GM19397 (cell line): ENCODE measurements at regions not wholly inside any gene's neighbourhood (a gene's known extent, or its start where the extent isn't known, plus 50 kb on each side); places are given as distances from the start of the nearest gene placed in this dataset.

Experiments used
- ATAC-seq: cut with Tn5 transposase; IDR thresholded peaks from one replicate; pipeline ENCODE4 v1.9.1; 2021; ENCODE audit warnings: mild to moderate bottlenecking, moderate library complexity; ENCODE audit not compliant: unreplicated experiment

DNA sequence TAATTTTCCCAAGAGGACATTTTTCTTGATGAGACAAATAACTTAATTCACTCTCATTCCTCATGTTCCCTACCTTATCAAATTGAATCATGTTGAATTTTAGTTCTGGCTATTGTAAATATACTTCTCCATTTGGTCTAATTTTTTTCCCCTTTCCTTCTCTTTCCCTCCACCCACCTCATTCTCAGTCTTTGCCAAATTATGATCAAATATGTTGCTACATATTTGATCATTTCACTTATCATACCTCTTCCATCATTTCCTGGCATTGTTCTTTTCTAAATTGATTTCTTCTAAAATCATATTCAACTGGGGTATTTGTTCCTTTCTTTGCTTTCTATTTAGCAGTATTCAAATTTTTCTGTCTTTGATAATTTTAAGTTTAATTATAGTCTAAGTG is 52.3 kb downstream of the HDGFL1 start:
- ATAC-seq = no peak

DNA sequence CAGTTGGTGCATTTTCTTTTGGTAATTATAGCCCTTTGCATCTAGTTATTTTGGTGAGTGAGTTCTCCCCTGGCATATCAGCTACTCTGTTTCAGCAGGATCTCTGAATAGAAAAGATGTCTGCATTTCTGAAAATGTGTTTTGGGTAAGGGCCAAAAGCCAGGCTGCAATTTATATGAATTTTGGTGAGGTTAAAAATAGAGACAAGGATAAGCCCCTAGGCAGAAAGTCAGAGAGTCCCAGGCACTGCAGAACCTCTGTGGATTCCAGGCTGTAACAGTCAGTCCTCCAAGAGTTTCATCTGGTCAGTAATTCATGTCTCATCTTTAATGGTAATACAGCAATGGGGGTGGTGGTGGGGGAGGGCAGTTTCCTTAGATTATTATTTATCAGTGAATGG is 53.0 kb downstream of the HDGFL1 start:
- ATAC-seq = no peak

DNA sequence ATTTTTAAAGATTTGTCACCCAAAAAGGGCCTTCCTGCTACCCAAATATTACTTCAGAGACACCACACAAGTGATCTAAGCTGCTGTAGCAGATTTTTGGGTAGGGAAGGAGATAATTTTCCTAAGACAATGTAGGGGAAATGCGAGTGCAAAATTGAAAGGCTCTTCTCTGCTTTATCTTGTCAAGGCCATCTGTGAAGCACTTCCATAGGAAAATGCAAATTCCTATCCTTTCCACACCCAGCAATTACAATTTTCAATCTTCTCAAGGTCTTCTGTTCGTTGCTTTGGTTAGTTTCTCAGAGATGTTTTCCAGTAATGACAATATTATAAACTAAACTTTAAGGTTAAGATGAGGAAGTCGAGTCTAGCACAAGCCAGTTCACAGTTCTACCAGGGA is 53.4 kb downstream of the HDGFL1 start:
- no peak for ATAC-seq

DNA sequence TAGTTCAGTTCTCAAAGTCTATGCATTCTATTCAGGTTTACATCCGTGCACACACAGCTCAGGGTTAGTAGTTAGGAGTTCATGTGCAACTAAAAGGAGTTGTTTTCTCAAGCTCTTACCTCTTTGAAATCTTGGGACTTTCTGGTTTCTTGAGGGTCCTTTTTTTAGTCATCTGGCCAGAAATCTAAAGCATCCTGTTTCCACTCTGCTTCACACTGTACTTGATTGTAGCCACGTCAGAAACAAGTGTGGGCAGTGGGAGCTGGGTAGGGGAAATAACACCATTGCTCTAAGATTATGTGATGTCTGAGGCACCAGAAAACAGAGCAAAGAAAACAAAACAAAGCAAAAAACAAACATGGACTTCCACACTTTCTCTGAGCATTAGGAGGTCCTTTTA is 58.3 kb downstream of the HDGFL1 start:
- no peak for ATAC-seq

DNA sequence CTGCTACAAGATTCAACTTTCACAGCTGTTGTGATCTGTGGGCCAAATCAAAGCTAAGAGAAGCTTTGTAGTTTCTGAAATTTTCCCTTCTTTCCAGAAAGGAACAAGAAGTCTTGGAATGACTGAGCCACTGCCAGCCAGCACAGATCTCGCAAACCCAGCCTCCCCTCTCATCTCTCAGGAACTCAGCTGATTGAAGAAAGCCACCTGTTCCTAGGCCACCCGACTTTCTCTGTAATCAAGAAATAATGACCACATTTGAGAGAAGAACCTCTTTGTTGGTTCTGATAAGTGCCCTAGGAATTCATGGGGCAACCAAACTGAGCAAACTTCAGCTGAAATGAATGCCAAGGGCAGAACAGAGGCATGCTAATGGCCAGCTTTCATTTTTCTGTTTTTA is 61.7 kb downstream of the HDGFL1 start:
- ATAC-seq = no peak

DNA sequence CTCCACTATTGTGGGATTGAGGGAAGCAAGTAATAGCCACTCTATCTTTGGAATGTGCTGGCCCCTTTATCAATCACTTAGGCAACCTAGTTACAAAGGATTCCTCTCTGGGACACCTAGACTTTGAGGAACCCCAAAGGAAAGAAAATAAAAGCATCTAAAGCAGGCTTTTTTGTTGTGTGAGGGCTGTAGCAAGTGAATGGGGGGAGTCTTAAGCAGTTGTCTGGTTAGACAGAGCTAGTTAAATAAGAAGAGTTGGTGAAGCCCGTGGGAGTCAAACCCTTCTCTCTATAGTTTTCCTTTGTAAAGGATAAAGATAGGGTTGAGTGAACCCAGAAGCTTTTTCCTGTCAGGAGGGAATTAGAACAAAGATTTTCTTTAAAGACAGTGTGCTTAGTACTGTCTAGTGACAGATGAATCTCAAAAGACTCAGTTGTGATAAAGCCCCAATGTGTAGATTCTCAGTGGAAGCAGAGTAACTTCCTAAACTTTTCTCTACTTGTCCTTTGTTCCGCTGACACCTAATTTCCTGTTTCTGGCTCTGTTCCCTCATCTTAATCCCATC is 63.3 kb downstream of the HDGFL1 start:
- ATAC-seq = no peak

DNA sequence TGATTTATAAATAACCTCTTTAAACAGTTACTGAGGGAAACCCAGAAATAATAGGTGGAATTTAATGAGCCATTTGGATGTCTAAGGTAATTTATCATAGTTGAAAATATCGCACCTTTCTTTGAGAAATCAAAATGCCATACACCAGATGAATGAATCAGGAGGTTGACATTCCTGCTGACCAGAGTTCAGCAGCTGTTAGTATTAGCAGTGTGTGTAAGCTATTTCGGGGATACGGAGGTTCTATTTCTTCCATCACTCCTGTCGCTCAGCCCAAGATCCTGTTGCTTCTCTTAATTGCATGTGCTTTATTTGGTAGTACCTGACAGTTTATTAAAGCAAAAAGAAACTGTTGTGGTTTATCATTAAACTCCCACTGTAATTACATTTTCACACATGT is 67.1 kb downstream of the HDGFL1 start:
- no peak for ATAC-seq

DNA sequence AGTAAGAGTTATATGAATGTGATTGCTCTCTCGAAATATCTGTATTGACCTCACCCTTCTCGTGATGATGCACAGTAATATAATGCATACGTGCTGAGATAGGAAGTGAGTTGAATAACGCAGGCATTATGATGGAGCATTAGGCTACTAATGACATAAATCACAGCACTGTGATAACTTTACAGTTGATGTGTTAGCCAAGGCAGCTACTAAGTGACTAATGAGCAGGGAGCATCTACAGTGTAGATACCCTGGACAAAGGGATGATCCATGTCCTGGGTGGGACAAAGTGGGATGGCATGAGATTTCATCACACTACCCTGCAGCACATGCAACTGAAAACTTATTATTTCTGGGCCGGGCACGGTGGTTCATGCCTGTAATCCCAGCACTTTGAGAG is 68.4 kb downstream of the HDGFL1 start:
- no peak for ATAC-seq

DNA sequence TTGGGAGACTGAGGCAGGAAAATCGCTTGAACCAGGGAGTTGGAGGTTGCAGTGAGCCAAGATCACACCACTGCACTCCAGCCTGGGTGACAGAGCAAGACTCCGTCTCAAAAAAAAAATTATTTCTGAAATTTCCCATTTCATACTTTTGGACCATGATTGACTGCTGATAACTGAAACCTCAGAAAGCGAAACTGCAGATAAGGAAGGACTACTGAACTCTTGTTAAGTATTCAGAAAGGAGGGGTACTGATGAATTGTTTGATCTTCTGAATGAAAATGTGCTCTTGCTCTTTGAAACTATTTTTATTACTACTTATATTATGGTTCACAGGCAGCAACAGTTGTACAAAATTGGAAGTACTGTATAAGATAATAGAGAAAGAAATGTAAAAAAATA is 69.0 kb downstream of the HDGFL1 start:
- no peak for ATAC-seq

DNA sequence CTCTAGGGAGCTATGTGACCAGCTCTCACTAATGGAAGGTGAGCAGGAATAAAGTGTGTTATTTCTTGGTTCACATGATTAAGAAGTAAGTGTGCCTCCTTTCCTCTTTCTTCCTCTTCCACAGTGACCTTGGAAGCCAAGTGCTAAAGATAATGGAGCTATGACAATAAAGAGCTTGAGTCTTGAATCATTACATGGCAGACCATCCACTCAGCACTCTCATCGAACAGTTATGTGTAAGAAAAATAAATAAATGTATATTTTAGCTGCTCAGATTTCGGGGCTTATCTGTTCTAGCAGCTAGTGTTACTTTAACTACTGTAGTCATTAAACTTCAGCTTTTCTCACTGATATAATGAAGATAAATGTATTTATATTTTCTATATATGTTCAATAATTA is 72.9 kb downstream of the HDGFL1 start:
- no peak for ATAC-seq

DNA sequence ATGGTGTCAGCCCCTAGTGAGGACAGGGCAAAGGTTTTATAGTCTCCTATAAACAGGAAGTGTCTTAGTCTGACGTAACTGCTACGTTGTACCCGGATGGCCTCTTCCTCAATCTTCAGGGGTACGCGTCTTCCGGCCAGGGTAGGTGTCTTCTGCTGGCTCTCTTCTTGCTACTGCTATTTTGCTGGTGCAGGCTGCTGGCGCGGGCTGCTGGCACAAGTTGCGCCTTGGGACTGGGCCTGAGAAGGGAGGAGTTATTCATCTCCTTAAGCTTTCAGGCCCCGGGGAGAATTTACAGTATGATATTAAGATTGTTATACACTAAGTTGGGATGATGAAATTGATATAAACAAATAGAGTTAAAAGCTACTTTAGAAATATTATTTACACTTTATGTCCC is 74.4 kb downstream of the HDGFL1 start:
- no peak for ATAC-seq

DNA sequence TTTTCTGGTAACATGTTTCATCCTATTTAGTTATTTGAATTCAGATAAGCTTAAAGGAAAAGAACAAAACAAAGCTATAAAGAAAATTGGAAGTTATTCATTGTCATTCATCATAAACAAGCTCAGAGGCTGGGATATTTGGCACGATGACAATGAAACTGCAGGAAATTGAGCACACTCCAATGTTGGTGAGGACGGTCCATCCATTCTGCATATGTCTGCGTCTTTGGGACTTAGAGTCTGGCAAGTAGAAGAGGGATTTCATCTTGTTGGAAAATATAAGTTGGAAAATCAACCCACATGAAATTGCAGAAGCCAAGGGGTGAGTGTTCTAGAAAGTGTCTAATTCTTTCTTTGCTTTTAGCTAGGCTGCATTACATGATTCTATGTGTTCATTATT is 78.4 kb downstream of the HDGFL1 start:
- ATAC-seq = no peak

DNA sequence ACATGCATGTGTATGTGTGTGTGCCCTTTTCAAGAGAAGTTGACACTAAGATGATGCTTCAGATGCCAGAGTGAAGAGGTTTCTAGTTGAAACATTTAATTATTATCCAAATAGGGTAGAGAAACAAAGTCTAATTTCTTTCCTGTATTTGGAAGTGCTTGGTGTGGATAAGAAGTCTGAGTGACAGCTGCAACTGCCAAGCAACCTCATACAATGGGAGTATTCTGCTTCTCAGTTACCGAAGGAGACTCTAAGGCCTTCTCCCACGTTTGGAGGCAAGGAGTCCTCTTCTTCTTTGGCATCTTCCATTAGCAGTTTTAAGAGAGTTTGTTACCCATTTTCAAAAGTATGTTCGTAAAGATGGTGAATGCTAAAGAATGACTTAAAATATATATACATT is 82.4 kb downstream of the HDGFL1 start:
- no peak for ATAC-seq

DNA sequence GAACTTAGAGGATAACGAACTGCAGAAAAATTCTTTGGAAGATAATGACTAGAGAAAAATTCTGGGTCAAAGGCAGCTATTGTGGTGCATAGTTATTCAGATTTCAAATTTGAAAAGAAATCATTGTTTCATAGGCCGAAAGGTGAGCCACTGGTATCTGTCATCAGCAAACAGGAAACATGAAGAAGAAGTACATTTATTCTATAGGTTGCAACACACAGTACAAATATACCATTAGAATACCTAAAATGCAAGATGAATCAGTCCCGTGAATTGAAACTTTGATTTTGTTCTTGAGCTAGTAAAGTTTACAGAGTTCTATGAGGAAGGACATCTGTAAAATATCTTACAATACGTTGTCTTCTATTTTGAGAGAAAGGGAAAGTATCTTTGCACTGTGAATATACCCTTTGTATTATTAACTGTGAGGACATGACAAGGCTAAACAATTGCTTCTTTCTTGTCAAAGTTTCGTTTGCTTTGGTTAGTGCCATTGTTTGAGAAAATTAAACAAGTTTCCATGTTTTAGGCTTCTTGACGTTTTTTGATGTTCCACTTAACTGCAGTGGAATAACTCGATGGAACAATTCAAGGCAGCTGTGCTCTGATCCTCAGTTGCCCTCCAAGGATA is 84.7 kb downstream of the HDGFL1 start:
- no peak for ATAC-seq

DNA sequence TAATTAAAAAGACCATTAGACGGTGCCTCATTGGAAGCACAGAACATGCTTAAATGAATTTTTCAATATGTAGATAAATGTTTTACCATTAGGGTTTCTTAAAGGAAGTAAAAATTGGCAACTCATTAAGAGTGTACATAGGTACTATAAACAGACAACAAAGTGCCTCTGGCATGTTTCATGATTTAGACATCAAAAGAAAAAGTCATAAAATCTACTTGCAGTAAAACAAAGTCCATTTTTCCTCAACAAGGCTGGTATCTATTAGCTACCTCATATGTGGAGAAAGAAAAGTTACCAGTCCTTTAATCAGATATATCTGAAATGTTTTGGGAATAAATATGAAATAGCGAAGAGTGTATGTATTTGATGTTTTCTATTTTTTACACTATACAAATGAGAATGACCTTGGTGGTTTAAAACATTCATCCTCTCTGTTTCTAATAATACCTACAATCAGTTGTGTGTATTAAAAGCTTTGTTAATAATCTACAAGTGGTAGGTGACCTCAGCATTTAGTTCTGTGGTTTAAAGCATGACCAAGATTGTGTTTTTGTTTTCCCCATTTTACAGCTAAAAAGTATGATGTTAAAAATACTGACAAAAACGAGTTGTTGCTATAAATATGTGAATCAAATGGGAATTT is 87.5 kb downstream of the HDGFL1 start:
- no peak for ATAC-seq

DNA sequence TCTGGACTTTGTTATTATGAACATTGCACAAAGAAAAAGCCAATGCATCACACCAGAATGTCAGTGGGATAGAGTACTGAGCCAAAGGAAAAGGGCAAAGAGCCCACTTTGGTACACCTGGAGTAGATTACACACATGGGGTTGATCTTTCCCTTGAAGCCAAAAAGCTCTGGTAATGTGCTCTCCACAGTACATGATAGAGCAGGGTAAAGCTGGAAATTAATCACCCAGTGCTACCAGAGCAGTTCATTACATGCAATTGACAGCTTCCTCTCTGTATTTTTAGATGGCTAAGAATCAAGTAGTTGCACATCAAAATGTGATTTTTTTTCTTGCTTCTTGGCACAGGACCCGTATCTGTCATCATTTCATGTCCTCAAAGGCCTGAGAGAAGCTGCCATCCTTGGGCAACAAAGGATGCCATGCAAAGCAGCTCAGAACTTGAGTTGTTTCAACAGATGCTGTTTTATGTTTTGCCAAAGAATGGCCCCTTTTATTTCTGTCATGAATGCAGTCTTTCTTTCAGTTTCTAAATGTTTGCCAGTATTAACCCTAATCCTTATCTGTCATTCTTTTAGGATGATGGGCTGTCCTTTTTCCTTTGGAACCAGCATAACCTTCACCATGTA is 88.1 kb downstream of the HDGFL1 start:
- ATAC-seq = no peak

DNA sequence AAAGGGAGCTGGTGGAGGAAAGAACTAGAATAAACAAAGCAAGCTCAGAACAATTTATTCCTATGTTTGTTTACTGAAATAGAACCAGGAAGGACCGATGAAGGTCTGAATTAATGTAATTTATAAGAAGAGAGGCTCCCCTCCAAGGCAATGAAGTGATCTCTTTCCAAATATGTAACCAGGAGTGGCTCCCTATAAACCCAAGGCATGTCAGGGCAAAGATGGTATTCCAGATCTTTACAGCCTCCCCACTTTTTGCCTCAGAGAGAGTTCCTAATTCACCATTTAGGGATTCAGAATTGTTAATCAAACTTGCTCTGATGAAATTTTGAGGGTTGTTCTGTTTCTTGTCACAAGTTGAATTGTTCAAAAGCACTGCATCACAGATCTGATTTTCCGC is 88.8 kb downstream of the HDGFL1 start:
- no peak for ATAC-seq

DNA sequence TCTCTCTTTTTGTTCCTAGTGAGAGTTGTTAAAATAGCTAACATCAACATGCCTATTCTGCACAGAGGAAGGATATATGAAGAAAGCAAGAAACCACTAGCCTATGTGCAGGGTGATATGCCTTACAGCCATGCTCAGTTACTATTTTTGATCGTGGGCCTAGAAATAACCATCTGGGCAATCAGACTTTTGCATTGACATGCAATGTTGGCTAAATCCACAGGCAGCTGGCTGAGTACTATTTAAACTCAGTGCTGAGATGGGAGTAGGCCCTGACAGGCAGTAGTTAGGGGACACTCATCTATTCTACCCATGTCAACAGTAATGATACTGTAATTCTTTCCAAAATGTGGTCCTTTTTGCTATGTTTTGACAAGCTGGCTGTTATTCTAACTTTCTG is 89.6 kb downstream of the HDGFL1 start:
- ATAC-seq = no peak

DNA sequence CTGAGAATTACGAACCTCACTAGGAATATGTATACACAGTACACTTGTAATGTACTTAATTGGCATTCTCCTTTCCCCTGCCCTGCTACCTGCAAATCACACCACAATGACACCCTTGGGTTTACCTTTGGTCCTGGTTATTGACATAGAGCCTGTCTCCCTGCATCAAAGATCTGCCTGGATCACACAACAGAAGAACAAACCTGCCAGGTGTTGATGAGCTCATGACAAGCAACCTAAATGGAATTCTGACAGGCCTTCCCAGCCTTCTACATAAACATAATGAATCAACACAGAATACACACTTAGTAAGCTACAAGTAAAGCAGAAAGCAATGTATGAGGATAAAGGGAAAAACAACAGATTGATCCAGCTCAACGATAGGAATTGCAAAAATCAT is 95.6 kb downstream of the HDGFL1 start:
- no peak for ATAC-seq

DNA sequence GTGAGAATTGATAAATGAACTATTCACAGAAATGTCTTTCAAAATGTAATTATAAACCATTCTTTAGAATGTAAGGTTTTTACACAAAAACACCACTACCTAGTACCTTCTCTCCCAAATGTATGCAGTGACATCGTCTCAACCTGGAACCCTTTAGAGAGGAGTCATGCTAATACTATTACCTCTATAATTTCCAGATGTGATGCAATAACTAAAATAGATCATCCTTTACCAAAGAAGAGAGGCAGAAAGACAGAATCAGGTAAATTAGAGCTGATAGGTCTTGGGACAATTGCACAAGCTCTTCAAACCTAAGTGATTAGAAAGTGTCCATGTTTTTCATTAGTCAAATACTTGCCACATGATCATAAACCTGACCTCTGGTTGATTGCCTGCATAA is 96.7 kb downstream of the HDGFL1 start:
- no peak for ATAC-seq

DNA sequence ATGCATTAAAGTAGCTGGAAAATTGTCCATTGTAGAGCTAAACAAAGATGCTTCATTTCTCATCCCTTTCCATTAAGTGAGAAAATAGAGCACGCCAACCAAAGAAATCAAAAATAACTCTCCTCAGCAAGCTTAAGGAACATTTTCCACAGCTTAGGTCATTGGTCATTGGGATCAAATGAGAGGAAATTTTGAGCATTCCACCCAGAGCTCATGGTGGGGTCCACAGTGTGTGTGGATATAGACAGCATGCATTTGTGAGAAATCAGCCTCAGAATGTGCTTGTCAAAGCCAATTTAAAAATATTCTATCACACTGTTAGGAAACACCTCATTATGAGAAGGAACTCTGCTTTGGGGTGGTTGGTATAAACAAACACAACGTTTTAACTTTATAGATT is 97.2 kb downstream of the HDGFL1 start:
- no peak for ATAC-seq

DNA sequence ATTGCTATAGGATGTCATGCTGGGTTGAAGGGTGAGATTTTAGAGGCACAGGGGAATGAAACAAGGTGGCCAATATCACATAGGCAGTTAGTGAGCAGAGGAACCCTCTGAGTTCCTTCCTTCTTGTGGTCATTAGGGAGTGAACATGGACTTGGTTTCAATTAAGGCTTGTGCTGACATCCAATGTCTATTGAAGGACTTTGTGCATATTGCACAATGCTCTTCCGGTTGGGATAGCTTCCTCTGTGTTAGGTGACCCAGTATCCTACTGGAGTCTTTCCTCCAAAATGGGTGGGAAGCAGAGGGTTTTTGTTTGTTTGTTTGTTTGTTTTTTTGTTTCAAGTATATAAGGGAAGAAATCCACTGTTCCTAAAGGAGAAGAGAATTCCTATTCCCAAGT is 98.5 kb downstream of the HDGFL1 start:
- no peak for ATAC-seq
